Keratinocyte (primary cell): ENCODE measurements at regions not wholly inside any gene's neighbourhood (a gene's known extent, or its start where the extent isn't known, plus 50 kb on each side); places are given as distances from the start of the nearest gene placed in this dataset.

Experiments used
- DNase-seq: peaks from one replicate; pipeline ENCODE4 v3.0.0-alpha.2; 2011; ENCODE audit warnings: low read depth, missing footprints, low spot score
- FAIRE-seq: peaks from 2 replicates; lab custom pipeline; 2011; peaks lifted over from hg19 to GRCh38; lab: Jason Lieb, UNC
- H2AFZ ChIP-seq: 2 replicates; pipeline ENCODE4 v1.6.0; 2012; ENCODE audit warnings: low read length, control low read depth, inconsistent platforms; ENCODE audit not compliant: control insufficient read depth
- H3K27ac ChIP-seq: 2 replicates; pipeline ENCODE4 v1.5.1; 2011; ENCODE audit warnings: low read length; ENCODE audit not compliant: control insufficient read depth, insufficient read depth
- H3K27me3 ChIP-seq: 3 replicates; pipeline ENCODE4 v1.6.0; 2011; ENCODE audit warnings: low read length; ENCODE audit not compliant: control insufficient read depth, insufficient read depth; ENCODE audit errors: extremely low read depth
- H3K36me3 ChIP-seq, 2 experiments: 2 replicates in 1 of 2; 3 replicates in 1 of 2; pipeline ENCODE4 v1.5.1; 2011; ENCODE audit warnings: low read length in 2 of 2, mild to moderate bottlenecking in 1 of 2; ENCODE audit not compliant: control insufficient read depth in 2 of 2, insufficient read depth in 2 of 2; ENCODE audit errors: extremely low read depth in 1 of 2
- H3K4me1 ChIP-seq: 3 replicates; pipeline ENCODE4 v1.5.1; 2011; ENCODE audit warnings: low read length; ENCODE audit not compliant: control insufficient read depth, insufficient read depth; ENCODE audit errors: extremely low read depth
- H3K4me2 ChIP-seq: 3 replicates; pipeline ENCODE4 v1.6.0; 2011; ENCODE audit warnings: low read depth, low read length; ENCODE audit not compliant: control insufficient read depth, insufficient read depth; ENCODE audit errors: extremely low read depth
- H3K4me3 ChIP-seq, 3 experiments: fragments of 200-600 bp in 1 of 3; sonication (generic) in 1 of 3; 2 replicates in 2 of 3; 3 replicates in 1 of 3; pipeline ENCODE4 v1.5.1; 2011 to 2016; ENCODE audit warnings: low read length in 3 of 3, mild to moderate bottlenecking in 3 of 3, control low read depth in 2 of 3, inconsistent platforms in 1 of 3, low read depth in 1 of 3, mixed read lengths in 1 of 3, mixed run types in 1 of 3, moderate library complexity in 1 of 3; ENCODE audit not compliant: control insufficient read depth in 2 of 3, insufficient read depth in 2 of 3; ENCODE audit errors: extremely low read depth in 1 of 3
- H3K79me2 ChIP-seq: 2 replicates; pipeline ENCODE4 v1.6.0; 2012; ENCODE audit warnings: low read length; ENCODE audit not compliant: control insufficient read depth, insufficient read depth
- H3K9ac ChIP-seq: 3 replicates; pipeline ENCODE4 v1.6.0; 2011; ENCODE audit warnings: low read length; ENCODE audit not compliant: control insufficient read depth, insufficient read depth; ENCODE audit errors: extremely low read depth
- H3K9me1 ChIP-seq: 3 replicates; pipeline ENCODE4 v1.6.0; 2011; ENCODE audit warnings: low read length; ENCODE audit not compliant: control insufficient read depth, insufficient read depth; ENCODE audit errors: extremely low read depth
- H3K9me3 ChIP-seq: 2 replicates; pipeline ENCODE4 v1.5.1; 2012; ENCODE audit warnings: low read depth, low read length; ENCODE audit not compliant: control insufficient read depth
- H4K20me1 ChIP-seq: 3 replicates; pipeline ENCODE4 v1.6.0; 2011; ENCODE audit warnings: low read length; ENCODE audit not compliant: control insufficient read depth, insufficient read depth; ENCODE audit errors: extremely low read depth
- EZH2 ChIP-seq: IDR thresholded peaks from one replicate; pipeline ENCODE4 v1.6.1; 2012; ENCODE audit warnings: inconsistent platforms, mild to moderate bottlenecking, low read length, moderate library complexity
- dilution Hi-C: fragments of 300-500 bp; cut with MboI; formaldehyde crosslinking; loops from one replicate; pipeline ENCODE4 v1.7.0; 2020; ENCODE audit warnings: low sequenced_read_pairs; ENCODE audit not compliant: extremely low pct_ligation_motif_present
- TF ChIP-seq, protein P1 (sequence below), 3 experiments: IDR thresholded peaks in 1 of 3; conservative IDR thresholded peaks in 1 of 3; optimal IDR thresholded peaks in 1 of 3; 2 replicates in 2 of 3; 3 replicates in 1 of 3; pipeline versions ENCODE3 to v1.5.1; 2011; ENCODE audit warnings: low read length in 3 of 3, mild to moderate bottlenecking in 3 of 3, moderate library complexity in 2 of 3, control low read depth in 1 of 3, inconsistent platforms in 1 of 3; ENCODE audit not compliant: insufficient read depth in 2 of 3; ENCODE audit errors: extremely low read depth in 1 of 3

- Histone ChIP-seq H3K27ac (no peak overlapping the region), H3K4me1 (no peaks in the 10 kb centered on the region), H3K36me3 (no peaks in the 10 kb centered on the region), H2AFZ (no peak overlapping the region), H3K4me2 (no peak overlapping the region), H3K9me1 (no peaks in the 10 kb centered on the region), H4K20me1 (no peaks in the 10 kb centered on the region), H3K4me3 (no peak overlapping the region), H3K9ac (no peak overlapping the region), H3K27me3 (no peaks in the 10 kb centered on the region), H3K9me3 (peaks cover under 1% of the 10 kb centered on the region), H3K79me2 (no peaks in the 10 kb centered on the region)
- FAIRE-seq: no peak
- TF ChIP-seq, protein P1, sequence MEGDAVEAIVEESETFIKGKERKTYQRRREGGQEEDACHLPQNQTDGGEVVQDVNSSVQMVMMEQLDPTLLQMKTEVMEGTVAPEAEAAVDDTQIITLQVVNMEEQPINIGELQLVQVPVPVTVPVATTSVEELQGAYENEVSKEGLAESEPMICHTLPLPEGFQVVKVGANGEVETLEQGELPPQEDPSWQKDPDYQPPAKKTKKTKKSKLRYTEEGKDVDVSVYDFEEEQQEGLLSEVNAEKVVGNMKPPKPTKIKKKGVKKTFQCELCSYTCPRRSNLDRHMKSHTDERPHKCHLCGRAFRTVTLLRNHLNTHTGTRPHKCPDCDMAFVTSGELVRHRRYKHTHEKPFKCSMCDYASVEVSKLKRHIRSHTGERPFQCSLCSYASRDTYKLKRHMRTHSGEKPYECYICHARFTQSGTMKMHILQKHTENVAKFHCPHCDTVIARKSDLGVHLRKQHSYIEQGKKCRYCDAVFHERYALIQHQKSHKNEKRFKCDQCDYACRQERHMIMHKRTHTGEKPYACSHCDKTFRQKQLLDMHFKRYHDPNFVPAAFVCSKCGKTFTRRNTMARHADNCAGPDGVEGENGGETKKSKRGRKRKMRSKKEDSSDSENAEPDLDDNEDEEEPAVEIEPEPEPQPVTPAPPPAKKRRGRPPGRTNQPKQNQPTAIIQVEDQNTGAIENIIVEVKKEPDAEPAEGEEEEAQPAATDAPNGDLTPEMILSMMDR (optimal IDR thresholded peaks at IDR 0.05 in 1 of 3, IDR thresholded peaks at IDR 0.05 in 1 of 3, conservative IDR thresholded peaks at IDR 0.05 in 1 of 3; ENCODE audit: extremely low read depth in 1 of 3, insufficient read depth in 2 of 3, low read length in 3 of 3): no peak
- no peak for TF ChIP-seq EZH2
- no peak for DNase-seq
- dilution Hi-C loops: no loop called here
Measured at GRCh38 chr12:17215759-17216570, 610.0 kb upstream of the LMO3 start.

GRCh38 chr12:17214929-17215328, 609.0 kb upstream of the LMO3 start:
- dilution Hi-C loops: no loop called here
- H3K27me3 ChIP-seq: no peaks in the 10 kb centered on the region
- H3K4me3 ChIP-seq: no peak overlapping the region
- DNase-seq (no peak), FAIRE-seq (no peak)
- no peak overlapping the region for H3K4me2 ChIP-seq
- H3K27ac ChIP-seq: no peak overlapping the region
- H3K9ac ChIP-seq: no peak overlapping the region
- no peaks in the 10 kb centered on the region for H3K9me1 ChIP-seq
- H4K20me1 ChIP-seq: no peaks in the 10 kb centered on the region
- no peaks in the 10 kb centered on the region for H3K79me2 ChIP-seq
- no peak overlapping the region for H2AFZ ChIP-seq
- no peak for TF ChIP-seq EZH2
- TF ChIP-seq, protein P1 (optimal IDR thresholded peaks at IDR 0.05 in 1 of 3, IDR thresholded peaks at IDR 0.05 in 1 of 3, conservative IDR thresholded peaks at IDR 0.05 in 1 of 3; ENCODE audit: extremely low read depth in 1 of 3, insufficient read depth in 2 of 3, low read length in 3 of 3): no peak
- no peaks in the 10 kb centered on the region for H3K4me1 ChIP-seq
- peaks cover 3% of the 10 kb centered on the region for H3K9me3 ChIP-seq
- no peaks in the 10 kb centered on the region for H3K36me3 ChIP-seq
